Panc1 (cell line): ENCODE measurements at regions not wholly inside any gene's neighbourhood (a gene's known extent, or its start where the extent isn't known, plus 50 kb on each side); places are given as distances from the start of the nearest gene placed in this dataset.

Experiments
- CTCF ChIP-seq: fragments of 450-650 bp; IDR thresholded peaks from 2 replicates; pipeline ENCODE4 v1.5.1; 2017; ENCODE audit warnings: mild to moderate bottlenecking
- POLR2AphosphoS5 ChIP-seq: IDR thresholded peaks from 2 replicates; pipeline ENCODE4 v1.6.1; 2012; ENCODE audit warnings: mild to moderate bottlenecking, low read depth, low read length, moderate library complexity
- SIN3A ChIP-seq: IDR thresholded peaks from 2 replicates; pipeline ENCODE4 v1.6.1; 2012; ENCODE audit warnings: low read depth, mild to moderate bottlenecking, low read length, moderate library complexity, borderline replicate concordance; ENCODE audit not compliant: insufficient read depth
- TCF7L2 ChIP-seq: IDR thresholded peaks from 2 replicates; pipeline ENCODE4 v1.6.1; 2011; ENCODE audit warnings: mild to moderate bottlenecking, low read depth, low read length, inconsistent platforms
- TF ChIP-seq, protein P1 (sequence below), 2 experiments: IDR thresholded peaks; 2 replicates each; pipeline ENCODE4 v1.6.1; 2011 to 2012; ENCODE audit warnings: low read depth in 2 of 2, control low read depth in 1 of 2, low read length in 1 of 2, mild to moderate bottlenecking in 1 of 2, moderate library complexity in 1 of 2; ENCODE audit not compliant: insufficient read depth in 1 of 2

- no peak for TF ChIP-seq CTCF
- no peak for TF ChIP-seq SIN3A
- TF ChIP-seq POLR2AphosphoS5 = no peak
- TF ChIP-seq TCF7L2 = no peak
- TF ChIP-seq, protein P1, sequence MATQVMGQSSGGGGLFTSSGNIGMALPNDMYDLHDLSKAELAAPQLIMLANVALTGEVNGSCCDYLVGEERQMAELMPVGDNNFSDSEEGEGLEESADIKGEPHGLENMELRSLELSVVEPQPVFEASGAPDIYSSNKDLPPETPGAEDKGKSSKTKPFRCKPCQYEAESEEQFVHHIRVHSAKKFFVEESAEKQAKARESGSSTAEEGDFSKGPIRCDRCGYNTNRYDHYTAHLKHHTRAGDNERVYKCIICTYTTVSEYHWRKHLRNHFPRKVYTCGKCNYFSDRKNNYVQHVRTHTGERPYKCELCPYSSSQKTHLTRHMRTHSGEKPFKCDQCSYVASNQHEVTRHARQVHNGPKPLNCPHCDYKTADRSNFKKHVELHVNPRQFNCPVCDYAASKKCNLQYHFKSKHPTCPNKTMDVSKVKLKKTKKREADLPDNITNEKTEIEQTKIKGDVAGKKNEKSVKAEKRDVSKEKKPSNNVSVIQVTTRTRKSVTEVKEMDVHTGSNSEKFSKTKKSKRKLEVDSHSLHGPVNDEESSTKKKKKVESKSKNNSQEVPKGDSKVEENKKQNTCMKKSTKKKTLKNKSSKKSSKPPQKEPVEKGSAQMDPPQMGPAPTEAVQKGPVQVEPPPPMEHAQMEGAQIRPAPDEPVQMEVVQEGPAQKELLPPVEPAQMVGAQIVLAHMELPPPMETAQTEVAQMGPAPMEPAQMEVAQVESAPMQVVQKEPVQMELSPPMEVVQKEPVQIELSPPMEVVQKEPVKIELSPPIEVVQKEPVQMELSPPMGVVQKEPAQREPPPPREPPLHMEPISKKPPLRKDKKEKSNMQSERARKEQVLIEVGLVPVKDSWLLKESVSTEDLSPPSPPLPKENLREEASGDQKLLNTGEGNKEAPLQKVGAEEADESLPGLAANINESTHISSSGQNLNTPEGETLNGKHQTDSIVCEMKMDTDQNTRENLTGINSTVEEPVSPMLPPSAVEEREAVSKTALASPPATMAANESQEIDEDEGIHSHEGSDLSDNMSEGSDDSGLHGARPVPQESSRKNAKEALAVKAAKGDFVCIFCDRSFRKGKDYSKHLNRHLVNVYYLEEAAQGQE (IDR thresholded peaks at IDR 0.05; ENCODE audit: insufficient read depth in 1 of 2, low read depth in 2 of 2, low read length in 1 of 2) = no peak
Observed at GRCh38 chr3:153078826-153079225, 83.2 kb upstream of the RAP2B start.
